Activated CD8-positive, alpha-beta memory T cell treated with anti-CD3 and anti-CD28 coated beads, Interleukin-2, amount 10 ng/mL, durations not matched to agents 7 days and 5 days (primary cell): ENCODE measurements at regions not wholly inside any gene's neighbourhood (a gene's known extent, or its start where the extent isn't known, plus 50 kb on each side); places are given as distances from the start of the nearest gene placed in this dataset.
A peak's percentile ranks its signal among the peaks of the same experiment; 100 is the strongest.
"Not testable (repeated sequence)": the region's sequence is repeated elsewhere in the genome, so short reads cannot be mapped to it uniquely, and the experiment has no call there.

Experiments used
- ATAC-seq: fragments of 150-1000 bp; cut with Tn5 transposase; one replicate; pipeline ENCODE4 v1.10.0; 2021; ENCODE audit warnings: moderate library complexity
- CTCF ChIA-PET: fragments of 350-600 bp; sonication (Branson Sonifier 250); formaldehyde crosslinking; loops from one replicate; lab custom pipeline; 2021; ENCODE audit warnings: antibody characterized with exemption; lab: Charles Lee
- DNase-seq: peaks from one replicate; pipeline ENCODE4 v3.0.0-alpha.2; 2020
- H3K27ac Mint-ChIP-seq: one replicate; pipeline ENCODE4 v1.8.0; 2021; ENCODE audit warnings: mild to moderate bottlenecking, mixed read lengths
- H3K27me3 Mint-ChIP-seq: one replicate; pipeline ENCODE4 v1.8.0; 2021; ENCODE audit warnings: mixed read lengths
- H3K36me3 Mint-ChIP-seq: one replicate; pipeline ENCODE4 v1.8.0; 2021; ENCODE audit warnings: mild to moderate bottlenecking, mixed read lengths
- H3K4me1 Mint-ChIP-seq: one replicate; pipeline ENCODE4 v1.8.0; 2021; ENCODE audit warnings: mixed read lengths
- H3K4me3 Mint-ChIP-seq: one replicate; pipeline ENCODE4 v1.8.0; 2021; ENCODE audit warnings: mild to moderate bottlenecking, moderate library complexity, mixed read lengths
- H3K9me3 Mint-ChIP-seq: one replicate; pipeline ENCODE4 v1.8.0; 2022; ENCODE audit warnings: low read depth, mixed read lengths

DNA sequence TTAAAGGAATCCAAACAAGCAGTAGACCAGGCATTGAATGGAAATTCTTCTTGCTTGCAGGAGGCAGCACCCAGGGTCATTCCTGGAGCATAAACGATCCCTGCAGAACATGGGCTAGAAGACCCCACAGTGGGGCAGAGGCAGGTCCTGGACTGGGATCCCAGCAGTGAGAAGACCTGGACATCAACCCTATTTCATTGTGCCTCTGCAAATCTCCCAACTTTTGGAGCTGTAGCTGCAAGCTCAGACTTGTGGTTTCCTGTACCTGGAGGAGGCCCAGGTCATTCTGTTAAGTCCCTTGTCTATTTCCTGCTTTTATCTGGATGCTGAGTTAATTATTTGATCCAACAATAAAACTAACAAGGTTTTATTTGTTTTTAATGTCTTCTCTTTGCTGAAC is 61.7 kb downstream of the CALM1 start:
- DNase-seq, result no peak
- H3K36me3 Mint-ChIP-seq, result no peaks in the 10 kb centered on the region
- H3K4me1 Mint-ChIP-seq, result no peaks in the 10 kb centered on the region
- ATAC-seq, result no peak
- no peak overlapping the region for H3K27ac Mint-ChIP-seq
- no peaks in the 10 kb centered on the region for H3K9me3 Mint-ChIP-seq
- H3K4me3 Mint-ChIP-seq, result no peak overlapping the region
- CTCF ChIA-PET, result interaction anchor here (1.0 kb wide), 1 partner anchor 95 kb away, joined by 3 read pairs; no protein-coding TSS in a partner anchor
- no peaks in the 10 kb centered on the region for H3K27me3 Mint-ChIP-seq

- no peak for DNase-seq
- Mint-ChIP-seq H3K36me3 (no peaks in the 10 kb centered on the region), H3K27ac (no peak overlapping the region), H3K9me3 (no peaks in the 10 kb centered on the region), H3K4me1 (no peaks in the 10 kb centered on the region), H3K4me3 (no peak overlapping the region), H3K27me3 (no peaks in the 10 kb centered on the region)
- ATAC-seq, result no peak
- CTCF ChIA-PET, result interaction anchor here (0.6 kb wide), 1 partner anchor 17 kb away, joined by 3 read pairs; no protein-coding TSS in a partner anchor
These were observed 63.3 kb downstream of the CALM1 start for GRCh38 chr14:90460136-90460535.

DNA sequence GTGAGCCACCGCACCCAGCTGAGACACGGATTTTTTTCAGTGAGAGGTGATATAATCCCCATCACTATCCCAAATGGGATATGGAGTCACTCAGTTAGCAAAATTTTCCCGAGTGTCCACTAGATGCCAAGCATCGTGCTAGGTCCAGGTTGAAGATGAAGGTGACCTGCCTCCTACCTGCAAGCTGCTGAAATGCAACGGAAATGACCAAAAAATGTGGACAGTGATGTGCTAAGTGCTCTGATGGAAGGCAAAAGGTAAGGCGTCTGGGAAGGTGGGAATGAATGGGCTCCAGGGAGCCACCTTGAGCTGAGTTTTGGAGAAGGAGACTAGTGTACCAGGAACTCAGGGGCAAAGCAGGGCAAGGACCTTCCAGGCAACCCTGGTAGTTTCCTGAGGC is 64.6 kb downstream of the CALM1 start:
- no peaks in the 10 kb centered on the region for H3K36me3 Mint-ChIP-seq
- ATAC-seq (no peak), DNase-seq (no peak)
- H3K4me1 Mint-ChIP-seq, result no peaks in the 10 kb centered on the region
- no peak overlapping the region for H3K4me3 Mint-ChIP-seq
- H3K27ac Mint-ChIP-seq, result no peak overlapping the region
- CTCF ChIA-PET, result interaction anchor here (0.9 kb wide), 1 partner anchor 71 kb away, joined by 3 read pairs; no protein-coding TSS in a partner anchor
- H3K9me3 Mint-ChIP-seq, result no peaks in the 10 kb centered on the region
- no peaks in the 10 kb centered on the region for H3K27me3 Mint-ChIP-seq

DNA sequence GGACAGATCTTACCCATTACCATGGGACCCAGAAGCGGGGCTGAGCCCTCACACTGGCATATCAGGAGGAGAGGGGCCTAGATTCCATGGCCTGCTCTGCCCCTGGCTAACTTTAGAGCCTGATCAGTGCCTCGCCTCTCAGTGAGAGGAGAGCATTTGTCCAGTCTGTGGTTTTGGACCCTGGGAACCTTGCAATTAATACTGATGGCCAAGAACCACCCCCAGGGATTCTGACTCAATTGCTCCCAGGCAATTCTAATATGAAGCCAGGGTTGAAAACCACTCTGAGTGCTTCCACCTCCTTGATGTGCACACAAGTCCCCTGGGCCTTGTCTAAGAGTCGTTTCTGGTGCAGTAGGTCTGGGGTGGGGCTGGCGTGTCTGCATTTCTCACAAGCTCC is 67.7 kb downstream of the CALM1 start:
- Mint-ChIP-seq H3K4me1 (no peaks in the 10 kb centered on the region), H3K36me3 (no peaks in the 10 kb centered on the region), H3K4me3 (no peak overlapping the region), H3K27ac (no peak overlapping the region), H3K27me3 (peaks cover 15% of the 10 kb centered on the region), H3K9me3 (no peaks in the 10 kb centered on the region)
- peak; percentile 31 for DNase-seq
- no peak for ATAC-seq
- CTCF ChIA-PET, result no interaction called here

DNA sequence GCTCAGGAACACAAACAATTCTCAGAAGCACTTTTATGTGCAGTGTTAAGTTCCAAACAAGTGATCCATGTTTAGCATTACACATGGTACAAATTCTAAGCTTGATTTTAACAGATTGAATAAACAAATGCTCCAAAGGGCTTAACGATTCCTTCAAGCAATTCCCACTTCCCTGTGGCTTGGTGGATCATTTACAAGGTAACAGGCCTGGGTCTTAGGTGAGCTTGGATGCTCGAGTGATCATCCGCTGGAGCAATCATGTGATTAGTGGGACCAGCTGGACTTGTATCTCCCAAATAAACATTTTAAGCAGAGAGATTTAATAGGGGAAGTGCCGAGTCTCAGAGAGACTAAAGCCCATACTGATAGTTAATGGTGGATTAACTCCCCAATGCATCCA is 70.7 kb downstream of the CALM1 start:
- no peak for ATAC-seq

DNA sequence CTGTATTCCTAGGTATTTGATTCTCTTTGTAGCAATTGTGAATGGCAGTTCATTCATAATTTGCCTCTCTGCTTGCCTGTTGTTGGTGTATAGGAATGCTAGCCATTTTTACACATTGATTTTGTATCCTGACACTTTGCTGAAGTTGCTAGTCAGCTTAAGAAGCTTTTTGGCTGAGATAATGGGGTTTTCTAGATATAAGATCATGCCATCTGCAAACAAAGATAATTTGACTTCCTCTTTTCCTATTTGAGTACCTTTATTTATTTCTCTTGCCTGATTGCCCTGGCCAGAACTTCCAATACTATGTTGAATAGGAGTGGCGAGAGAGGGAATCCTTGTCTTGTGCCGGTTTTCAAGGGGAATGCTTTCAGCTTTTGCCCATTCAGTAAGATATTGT is 72.6 kb downstream of the CALM1 start:
- Mint-ChIP-seq H3K9me3 (peaks cover 12% of the 10 kb centered on the region), H3K27me3 (peaks cover 28% of the 10 kb centered on the region)
- H3K4me1 Mint-ChIP-seq, DNase-seq, H3K27ac Mint-ChIP-seq, H3K4me3 Mint-ChIP-seq, H3K36me3 Mint-ChIP-seq, ATAC-seq, CTCF ChIA-PET: not testable (repeated sequence)

More for the DNA sequence above, 70.7 kb downstream of the CALM1 start:
- Mint-ChIP-seq H3K9me3 (peaks cover 7% of the 10 kb centered on the region), H3K27me3 (peaks cover 23% of the 10 kb centered on the region), H3K4me1 (no peaks in the 10 kb centered on the region), H3K36me3 (no peaks in the 10 kb centered on the region), H3K4me3 (no peak overlapping the region), H3K27ac (no peak overlapping the region)
- DNase-seq, result no peak
- CTCF ChIA-PET, result no interaction called here

DNA sequence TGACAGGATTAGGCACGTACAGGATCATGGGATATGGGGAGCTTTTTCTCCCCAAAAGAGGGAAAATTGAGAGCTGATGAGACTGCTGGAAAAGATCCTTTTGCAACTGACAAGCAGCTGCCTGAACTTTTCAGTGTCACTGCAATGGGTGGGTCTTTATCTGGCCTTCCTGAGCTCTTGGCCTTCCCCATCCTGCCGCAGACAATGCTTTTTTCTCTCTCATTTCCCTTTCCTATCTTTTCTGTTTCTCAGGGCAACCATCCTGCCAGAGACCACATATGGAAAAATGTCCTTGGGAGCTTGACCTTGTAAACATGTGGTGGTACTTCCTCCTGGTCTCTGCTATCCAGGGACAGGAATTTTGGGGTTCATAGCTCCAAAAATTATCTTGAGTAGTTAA is 75.8 kb downstream of the CALM1 start:
- CTCF ChIA-PET, result no interaction called here

More for the DNA sequence above, 75.8 kb downstream of the CALM1 start:
- Mint-ChIP-seq H3K36me3 (peaks cover 2% of the 10 kb centered on the region), H3K9me3 (peaks cover 12% of the 10 kb centered on the region), H3K27me3 (peaks cover 37% of the 10 kb centered on the region), H3K4me1 (no peaks in the 10 kb centered on the region), H3K4me3 (no peak overlapping the region), H3K27ac (no peak overlapping the region)
- ATAC-seq (no peak), DNase-seq (no peak)
